H1 (cell line): ENCODE measurements at regions not wholly inside any gene's neighbourhood (a gene's known extent, or its start where the extent isn't known, plus 50 kb on each side); places are given as distances from the start of the nearest gene placed in this dataset.

ENCODE experiments used
- CTCF ChIA-PET: fragments of 300-600 bp; sonication (Branson Sonifier 250); formaldehyde crosslinking; loops from one replicate; lab custom pipeline; 2021; ENCODE audit not compliant: partially characterized antibody; lab: Charles Lee
- POLR2A ChIA-PET: fragments of 300-600 bp; sonication (Branson Sonifier 250); formaldehyde crosslinking; loops from one replicate; lab custom pipeline; 2021; ENCODE audit warnings: inconsistent platforms; ENCODE audit not compliant: partially characterized antibody; lab: Charles Lee
- DNase-seq, 2 experiments: peaks; one replicate each; pipeline versions ENCODE4 v3.0.0 to v3.0.0-alpha.2; 2010 to 2022; ENCODE audit warnings: low spot score in 2 of 2, low read depth in 1 of 2, mixed read lengths in 1 of 2
- FAIRE-seq: peaks from 2 replicates; lab custom pipeline; 2011; peaks lifted over from hg19 to GRCh38; lab: Jason Lieb, UNC
- H2AFZ ChIP-seq: 2 replicates; pipeline ENCODE4 v1.8.1; 2012; ENCODE audit warnings: low read length, inconsistent platforms
- H2AK5ac ChIP-seq: 2 replicates; pipeline ENCODE4 v1.6.1; 2013; ENCODE audit warnings: low read depth, low read length
- H2BK120ac ChIP-seq: replicated peaks from 2 replicates; pipeline ENCODE3; 2013; ENCODE audit warnings: low read depth, low read length, inconsistent platforms
- H2BK12ac ChIP-seq: 2 replicates; pipeline ENCODE4 v1.6.1; 2013; ENCODE audit warnings: low read depth, low read length
- H2BK15ac ChIP-seq: 2 replicates; pipeline ENCODE4 v1.6.1; 2013; ENCODE audit warnings: low read length
- H2BK20ac ChIP-seq: 2 replicates; pipeline ENCODE4 v1.6.1; 2013; ENCODE audit warnings: low read length
- H2BK5ac ChIP-seq: 2 replicates; pipeline ENCODE4 v1.6.1; 2013; ENCODE audit warnings: low read depth, low read length
- H3K14ac ChIP-seq: 2 replicates; pipeline ENCODE4 v1.6.1; 2013; ENCODE audit warnings: inconsistent platforms; ENCODE audit not compliant: insufficient read length
- H3K18ac ChIP-seq: 2 replicates; pipeline ENCODE4 v1.6.1; 2013; ENCODE audit warnings: low read length; ENCODE audit errors: extremely low read depth
- H3K23ac ChIP-seq: 2 replicates; pipeline ENCODE4 v1.6.1; 2013; ENCODE audit warnings: inconsistent platforms; ENCODE audit not compliant: insufficient read length
- H3K23me2 ChIP-seq: 2 replicates; pipeline ENCODE4 v1.6.1; 2013; ENCODE audit warnings: low read depth, low read length
- H3K27ac ChIP-seq: 2 replicates; pipeline ENCODE4 v1.6.1; 2011; ENCODE audit warnings: low read depth, low read length, inconsistent platforms
- H3K27me3 ChIP-seq, 4 experiments: replicated peaks in 1 of 4; 1 replicate in 1 of 4; 2 replicates in 3 of 4; pipeline versions ENCODE4 v1.6.1 to v1.8.1; 2011 to 2013; ENCODE audit warnings: low read length in 3 of 4, mild to moderate bottlenecking in 3 of 4, inconsistent platforms in 2 of 4, mixed read lengths in 2 of 4, moderate library complexity in 1 of 4; ENCODE audit not compliant: control insufficient read depth in 3 of 4, insufficient read depth in 3 of 4; ENCODE audit errors: extremely low read depth in 1 of 4
- H3K36me3 ChIP-seq, 4 experiments: 2 replicates each; pipeline versions ENCODE4 v1.6.1 to v1.8.1; 2011 to 2013; ENCODE audit warnings: mild to moderate bottlenecking in 4 of 4, low read length in 3 of 4, moderate library complexity in 2 of 4, control low read depth in 1 of 4, inconsistent platforms in 1 of 4; ENCODE audit not compliant: insufficient read depth in 4 of 4, control insufficient read depth in 2 of 4
- H3K4ac ChIP-seq: replicated peaks from 2 replicates; pipeline ENCODE3; 2013; ENCODE audit warnings: low read length, low read depth, mixed read lengths, inconsistent platforms; ENCODE audit not compliant: insufficient read length
- H3K4me1 ChIP-seq, 4 experiments: replicated peaks in 1 of 4; 1 replicate in 1 of 4; 2 replicates in 3 of 4; pipeline versions ENCODE4 v1.6.1 to v1.8.1; 2011 to 2013; ENCODE audit warnings: low read length in 3 of 4, inconsistent platforms in 2 of 4, mixed read lengths in 1 of 4; ENCODE audit not compliant: insufficient read depth in 4 of 4, control insufficient read depth in 3 of 4
- H3K4me2 ChIP-seq, 2 experiments: 2 replicates each; pipeline versions ENCODE4 v1.6.1 to v1.8.1; 2011 to 2013; ENCODE audit warnings: low read depth in 2 of 2, low read length in 2 of 2, control low read depth in 1 of 2, inconsistent platforms in 1 of 2, mild to moderate bottlenecking in 1 of 2; ENCODE audit not compliant: insufficient read depth in 1 of 2
- H3K4me3 ChIP-seq, 4 experiments: fragments of 200-600, 300-600 bp in 1 of 4; sonication (generic), shearing (Covaris generic), sonication (Bioruptor Twin) in 1 of 4; 2 replicates each; pipeline versions ENCODE4 v1.5.1 to v1.8.1; 2011 to 2016; ENCODE audit warnings: low read length in 4 of 4, low read depth in 3 of 4, control low read depth in 2 of 4, inconsistent platforms in 2 of 4, mild to moderate bottlenecking in 2 of 4, mixed read lengths in 1 of 4, moderate library complexity in 1 of 4; ENCODE audit not compliant: insufficient read depth in 2 of 4; ENCODE audit errors: extremely low read depth in 1 of 4
- H3K56ac ChIP-seq: replicated peaks from 2 replicates; pipeline ENCODE3; 2013; ENCODE audit warnings: low read depth, mild to moderate bottlenecking, mixed read lengths, low read length, inconsistent platforms; ENCODE audit not compliant: insufficient read length
- H3K79me1 ChIP-seq: 2 replicates; pipeline ENCODE4 v1.6.1; 2013; ENCODE audit warnings: low read depth, low read length, control low read depth
- H3K79me2 ChIP-seq, 2 experiments: 2 replicates each; pipeline versions ENCODE4 v1.6.1 to v1.8.1; 2012 to 2013; ENCODE audit warnings: low read length in 2 of 2, mild to moderate bottlenecking in 2 of 2, inconsistent platforms in 1 of 2; ENCODE audit not compliant: insufficient read depth in 2 of 2, control insufficient read depth in 1 of 2
- H3K9ac ChIP-seq, 4 experiments: replicated peaks in 1 of 4; 1 replicate in 1 of 4; 2 replicates in 3 of 4; pipeline versions ENCODE4 v1.6.1 to v1.8.1; 2011 to 2013; ENCODE audit warnings: low read depth in 3 of 4, low read length in 3 of 4, control low read depth in 2 of 4, mild to moderate bottlenecking in 2 of 4, moderate library complexity in 2 of 4, inconsistent platforms in 1 of 4; ENCODE audit errors: extremely low read depth in 1 of 4
- H3K9me3 ChIP-seq, 2 experiments: 2 replicates each; pipeline versions ENCODE4 v1.6.1 to v1.8.1; 2012 to 2013; ENCODE audit warnings: mild to moderate bottlenecking in 2 of 2, moderate library complexity in 2 of 2, control low read depth in 1 of 2, inconsistent platforms in 1 of 2, low read depth in 1 of 2, low read length in 1 of 2, mixed read lengths in 1 of 2; ENCODE audit not compliant: insufficient read depth in 2 of 2
- H4K20me1 ChIP-seq, 2 experiments: replicated peaks in 1 of 2; 2 replicates each; pipeline versions ENCODE3 to v1.8.1; 2011 to 2013; ENCODE audit warnings: inconsistent platforms in 2 of 2, low read length in 2 of 2, mild to moderate bottlenecking in 1 of 2; ENCODE audit not compliant: insufficient read depth in 2 of 2, control insufficient read depth in 1 of 2
- H4K5ac ChIP-seq: 2 replicates; pipeline ENCODE4 v1.6.1; 2013; ENCODE audit warnings: low read length, low read depth, mixed read lengths, inconsistent platforms; ENCODE audit not compliant: insufficient read length
- H4K8ac ChIP-seq: 2 replicates; pipeline ENCODE4 v1.8.0; 2013; ENCODE audit warnings: mild to moderate bottlenecking, moderate library complexity, low read length, inconsistent platforms; ENCODE audit not compliant: insufficient read depth; ENCODE audit errors: extremely low read depth
- H4K91ac ChIP-seq: replicated peaks from 2 replicates; pipeline ENCODE3; 2013; ENCODE audit warnings: low read length, mixed read lengths, inconsistent platforms; ENCODE audit not compliant: insufficient read length
- CBX8 ChIP-seq: fragments of 300-800, 300-1000 bp; sonication (generic); IDR thresholded peaks from 2 replicates; pipeline ENCODE4 v1.7.1; 2016; ENCODE audit warnings: low read depth, low read length, borderline replicate concordance
- CEBPB ChIP-seq: IDR thresholded peaks from 2 replicates; pipeline ENCODE4 v1.6.1; 2012; ENCODE audit warnings: low read depth, low read length
- HDAC2 ChIP-seq, 2 experiments: fragments of 300-600 bp in 1 of 2; sonication (generic) in 1 of 2; IDR thresholded peaks; 2 replicates each; pipeline ENCODE4 v1.6.1; 2011 to 2012; ENCODE audit warnings: low read depth in 2 of 2, low read length in 2 of 2, mild to moderate bottlenecking in 2 of 2, moderate library complexity in 2 of 2, borderline replicate concordance in 1 of 2, inconsistent platforms in 1 of 2
- JUN ChIP-seq: IDR thresholded peaks from 2 replicates; pipeline ENCODE4 v1.6.1; 2011; ENCODE audit warnings: low read depth, mild to moderate bottlenecking, improper control_type of control experiment, low read length
- PHF8 ChIP-seq: fragments of 200-600 bp; sonication (generic); conservative IDR thresholded peaks from 2 replicates; pipeline ENCODE4 v1.7.1; 2012; ENCODE audit warnings: low read depth, mild to moderate bottlenecking, inconsistent platforms, low read length, moderate library complexity
- RAD21 ChIP-seq, 2 experiments: IDR thresholded peaks in 1 of 2; conservative IDR thresholded peaks in 1 of 2; 2 replicates each; pipeline ENCODE4 v1.6.1; 2011; ENCODE audit warnings: low read depth in 2 of 2, low read length in 2 of 2, improper control_type of control experiment in 1 of 2, inconsistent platforms in 1 of 2, mild to moderate bottlenecking in 1 of 2, moderate library complexity in 1 of 2
- SIX5 ChIP-seq: IDR thresholded peaks from 2 replicates; pipeline ENCODE4 v1.6.1; 2011; ENCODE audit warnings: mild to moderate bottlenecking, low read depth, low read length
- TAF7 ChIP-seq: optimal IDR thresholded peaks from 2 replicates; pipeline ENCODE3; 2011; ENCODE audit warnings: low read depth, mild to moderate bottlenecking, inconsistent platforms, low read length, moderate library complexity, borderline replicate concordance
- ZNF274 ChIP-seq: IDR thresholded peaks from 2 replicates; pipeline ENCODE4 v1.7.0; 2012; ENCODE audit warnings: low read length, borderline replicate concordance; ENCODE audit errors: extremely low read depth
- WGBS, 2 experiments: shearing (Covaris generic) in 1 of 2; methylation state at CpG; one replicate each; pipeline versions ENCODE4 v1.1.6 to v1.1.7; 2013 to 2015; ENCODE audit warnings: low lambda C conversion rate in 2 of 2, mixed read lengths in 2 of 2, inconsistent platforms in 1 of 2, low coverage in 1 of 2, missing lambda C conversion rate in 1 of 2; ENCODE audit not compliant: insufficient replicate concordance in 2 of 2, insufficient coverage in 1 of 2, insufficient read length in 1 of 2; ENCODE audit errors: extremely low coverage in 1 of 2, missing lambda C conversion rate in 1 of 2; 5-methylcytosine and 5-hydroxymethylcytosine counted together

DNA sequence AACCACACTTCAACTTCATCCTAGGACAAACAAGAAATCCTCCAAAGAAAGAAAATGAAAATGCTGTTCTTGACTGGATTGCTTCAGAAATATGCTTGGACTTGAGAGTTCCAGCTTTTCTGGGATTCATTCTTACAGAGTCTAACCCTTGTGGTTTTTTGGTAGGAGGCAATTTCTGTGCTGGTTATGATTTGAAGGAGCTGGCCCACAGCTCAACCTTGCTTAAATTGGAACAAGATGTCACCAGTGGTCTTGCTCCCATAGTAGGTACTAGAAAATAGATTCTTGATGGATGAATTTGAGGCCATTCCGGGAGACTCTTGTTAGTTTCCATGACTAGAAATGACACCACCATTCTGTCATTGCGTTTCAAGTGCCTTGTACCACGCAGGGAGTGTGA, 54.3 kb upstream of the BMP6 start:
- H3K4me1 ChIP-seq, result peaks cover 0 to 4% (median under 1%) of the 10 kb centered on the region in 4 experiments; a peak in 2 of 7 replicates

More for the DNA sequence above, 54.3 kb upstream of the BMP6 start:
- Histone ChIP-seq H3K4ac (no peak overlapping the region), H4K20me1 (no peaks in the 10 kb centered on the region), H2AK5ac (no peak overlapping the region), H4K8ac (no peak overlapping the region), H4K91ac (no peak overlapping the region), H3K4me3 (no peak overlapping the region), H4K5ac (no peak overlapping the region), H2BK5ac (no peak overlapping the region), H2BK20ac (no peak overlapping the region), H3K79me2 (no peaks in the 10 kb centered on the region), H3K36me3 (no peaks in the 10 kb centered on the region), H3K79me1 (no peaks in the 10 kb centered on the region), H3K23ac (no peak overlapping the region), H3K56ac (no peak overlapping the region), H3K14ac (no peak overlapping the region), H3K4me2 (no peak overlapping the region), H2BK12ac (no peak overlapping the region), H3K9me3 (no peaks in the 10 kb centered on the region), H3K27ac (no peak overlapping the region), H3K18ac (no peak overlapping the region), H3K27me3 (no peaks in the 10 kb centered on the region), H2BK15ac (no peak overlapping the region), H2BK120ac (no peak overlapping the region), H2AFZ (no peak overlapping the region), H3K23me2 (no peaks in the 10 kb centered on the region; the same call in 1 of the 2 replicates), H3K9ac (no peak overlapping the region)
- ChIA-PET CTCF (interaction anchor here (0.5 to 3.1 kb wide), 20 partner anchors 10 to 977 kb away, joined by 3 to 14 read pairs (median 4); no protein-coding TSS in a partner anchor), POLR2A (no interaction called here)
- FAIRE-seq (no peak), DNase-seq (no peak)
- 92% methylated on average over 3 of the region's 3 CpGs; no CpG with 5 or more reads in 1 of the 2 experiments for WGBS, 2 experiments
- TF ChIP-seq CBX8 (no peak), SIX5 (no peak), HDAC2 (IDR thresholded peaks at IDR 0.05; ENCODE audit: borderline replicate concordance in 1 of 2, low read depth in 2 of 2, low read length in 2 of 2) (no peak), ZNF274 (no peak), JUN (no peak), CEBPB (no peak), TAF7 (no peak), PHF8 (no peak), RAD21 (IDR thresholded peaks at IDR 0.05 in 1 of 2, conservative IDR thresholded peaks at IDR 0.05 in 1 of 2; ENCODE audit: low read depth in 2 of 2, low read length in 2 of 2) (no peak)
